Stimulated activated CD4-positive, alpha-beta T cell treated with anti-CD3 and anti-CD28 coated beads, TNF-alpha, amount 100 ng/mL, for 1 hour (primary cell): ENCODE measurements at regions not wholly inside any gene's neighbourhood (a gene's known extent, or its start where the extent isn't known, plus 50 kb on each side); places are given as distances from the start of the nearest gene placed in this dataset.

Source experiments
- DNase-seq, 3 donors: peaks; one replicate each; pipeline ENCODE4 v3.0.0-alpha.2; 2020; ENCODE audit warnings: low read depth in 3 of 3, low spot score in 1 of 3

- no peak for DNase-seq
Observed at GRCh38 chr6:6704103-6705060, 115.9 kb downstream of the LY86 start.

GRCh38 chr6:6705061-6705425 lies 116.5 kb downstream of the LY86 start:
- DNase-seq: no peak

DNA sequence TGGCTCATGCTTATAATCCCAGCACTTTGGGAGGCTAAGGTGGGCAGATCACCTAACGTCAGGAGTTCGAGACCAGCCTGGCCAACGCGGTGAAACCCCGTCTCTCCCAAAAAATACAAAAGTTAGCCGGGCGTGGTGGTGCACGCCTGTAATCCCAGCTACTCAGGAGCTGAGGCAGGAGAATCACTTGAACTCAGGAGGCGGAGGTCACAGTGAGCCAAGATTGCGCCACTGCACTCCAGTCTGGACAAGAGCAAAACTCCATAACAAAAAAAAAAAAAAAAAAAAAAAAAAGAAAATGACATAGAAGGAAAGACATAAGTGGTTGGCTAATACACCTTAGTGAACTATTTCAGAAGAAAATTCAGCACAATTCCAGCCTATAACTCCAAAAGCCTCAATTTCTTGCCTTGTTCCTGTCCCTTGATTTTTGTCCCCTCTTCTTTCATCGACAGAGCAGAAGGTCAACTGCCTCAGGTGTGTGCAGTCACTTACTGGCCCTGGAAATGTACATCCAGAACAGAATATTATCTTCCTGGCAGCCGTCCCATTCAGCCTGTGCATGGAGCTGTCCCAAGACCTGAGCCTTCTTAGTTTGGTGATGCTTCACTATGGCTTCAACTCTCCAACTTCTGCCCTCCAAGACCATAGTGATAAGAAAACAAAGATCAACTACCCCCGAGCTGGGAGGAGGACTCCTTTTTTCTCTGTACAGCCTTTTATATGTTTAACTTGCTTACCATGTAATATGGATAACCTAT lies 117.6 kb downstream of the LY86 start:
- DNase-seq: no peak

GRCh38 chr6:6707143-6707542 lies 118.6 kb downstream of the LY86 start:
- DNase-seq: no peak

DNA sequence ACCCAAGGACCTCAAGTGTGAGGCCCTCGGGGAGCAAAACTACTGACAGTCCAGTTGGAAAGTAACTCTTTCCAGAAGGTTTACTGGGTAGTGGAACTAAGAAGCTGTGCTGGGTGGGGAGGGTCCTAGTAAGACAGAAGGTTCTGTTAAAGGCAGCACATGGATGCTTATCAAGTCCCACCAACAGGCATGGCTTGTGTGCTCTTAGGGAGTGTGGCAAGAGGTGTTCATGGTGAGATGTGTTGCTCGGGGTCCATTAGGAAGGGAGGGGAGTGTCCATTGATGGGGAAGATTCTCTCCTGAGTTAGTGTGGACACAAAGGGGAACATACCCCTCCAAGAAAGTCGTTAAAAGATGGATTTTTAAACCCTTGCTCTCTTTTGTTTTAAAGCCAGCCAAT lies 120.6 kb downstream of the LY86 start:
- no peak for DNase-seq

- no peak for DNase-seq
Observed at GRCh38 chr6:6711031-6711785, 122.7 kb downstream of the LY86 start.

GRCh38 chr6:6711832-6712448 lies 123.4 kb downstream of the LY86 start:
- DNase-seq: no peak

DNA sequence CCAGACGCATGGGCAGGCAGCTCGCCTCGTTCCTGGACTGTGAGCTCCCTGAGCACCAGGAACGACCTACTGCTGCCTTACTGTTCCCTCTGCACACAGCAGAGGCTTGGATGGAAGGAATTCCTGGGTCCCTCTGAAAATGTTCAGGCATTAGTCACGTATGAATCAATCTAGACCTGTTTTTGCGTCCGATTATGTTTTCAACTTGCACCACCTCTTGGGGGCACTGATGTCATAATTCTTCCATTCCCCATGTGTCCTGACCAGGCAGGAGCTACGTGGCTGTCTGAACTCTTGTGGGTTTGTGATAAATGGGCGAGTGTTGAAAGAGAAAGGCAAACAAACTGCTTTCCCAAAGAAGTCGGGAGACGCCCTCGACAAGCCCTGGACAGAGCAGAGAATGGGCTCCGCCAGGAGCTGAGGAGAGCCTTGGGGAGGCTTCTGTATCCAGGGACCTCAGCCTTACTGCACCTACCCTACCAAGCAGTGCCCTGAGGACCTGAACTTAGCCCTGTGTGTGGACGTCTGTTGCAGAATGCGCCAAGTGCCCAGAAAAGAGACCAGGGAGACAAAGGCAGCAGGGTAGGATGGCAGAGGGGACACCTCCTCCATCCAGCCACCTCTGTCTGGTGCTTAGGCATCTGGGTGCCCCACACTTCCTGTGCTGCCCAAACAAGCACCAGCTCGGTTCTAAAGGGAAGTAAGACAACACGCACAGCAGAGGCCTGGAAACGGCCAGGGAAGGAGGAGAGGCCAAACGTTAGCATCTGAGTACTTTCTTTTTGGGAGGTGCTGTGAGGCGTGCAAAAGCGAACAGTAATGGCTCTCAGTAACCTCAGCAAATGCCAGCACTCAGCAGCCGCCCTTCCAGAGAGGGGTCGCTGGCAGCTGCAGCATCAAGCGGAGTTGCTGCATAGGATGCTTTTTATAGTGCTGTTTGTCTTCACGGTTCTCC lies 124.2 kb downstream of the LY86 start:
- no peak for DNase-seq

DNA sequence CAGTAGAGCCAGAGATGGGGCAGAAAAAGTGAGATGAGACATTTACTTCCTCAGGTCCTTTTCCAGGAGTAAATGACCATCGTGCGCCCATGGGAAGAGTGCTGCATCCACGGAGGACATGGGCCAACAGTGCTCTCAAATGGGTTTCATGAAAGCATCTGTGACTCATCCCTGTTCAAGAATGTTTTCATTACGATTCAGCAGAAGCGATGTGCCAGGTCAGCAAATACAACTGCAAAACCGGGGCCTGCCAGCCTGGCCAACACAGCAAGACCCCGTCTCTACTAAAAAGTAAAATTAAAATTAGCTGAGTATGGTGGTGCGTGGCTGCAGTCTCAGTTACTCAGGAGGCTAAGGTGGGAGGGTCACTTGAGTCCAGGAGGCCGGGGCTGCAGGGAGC lies 125.1 kb downstream of the LY86 start:
- DNase-seq: no peak

DNA sequence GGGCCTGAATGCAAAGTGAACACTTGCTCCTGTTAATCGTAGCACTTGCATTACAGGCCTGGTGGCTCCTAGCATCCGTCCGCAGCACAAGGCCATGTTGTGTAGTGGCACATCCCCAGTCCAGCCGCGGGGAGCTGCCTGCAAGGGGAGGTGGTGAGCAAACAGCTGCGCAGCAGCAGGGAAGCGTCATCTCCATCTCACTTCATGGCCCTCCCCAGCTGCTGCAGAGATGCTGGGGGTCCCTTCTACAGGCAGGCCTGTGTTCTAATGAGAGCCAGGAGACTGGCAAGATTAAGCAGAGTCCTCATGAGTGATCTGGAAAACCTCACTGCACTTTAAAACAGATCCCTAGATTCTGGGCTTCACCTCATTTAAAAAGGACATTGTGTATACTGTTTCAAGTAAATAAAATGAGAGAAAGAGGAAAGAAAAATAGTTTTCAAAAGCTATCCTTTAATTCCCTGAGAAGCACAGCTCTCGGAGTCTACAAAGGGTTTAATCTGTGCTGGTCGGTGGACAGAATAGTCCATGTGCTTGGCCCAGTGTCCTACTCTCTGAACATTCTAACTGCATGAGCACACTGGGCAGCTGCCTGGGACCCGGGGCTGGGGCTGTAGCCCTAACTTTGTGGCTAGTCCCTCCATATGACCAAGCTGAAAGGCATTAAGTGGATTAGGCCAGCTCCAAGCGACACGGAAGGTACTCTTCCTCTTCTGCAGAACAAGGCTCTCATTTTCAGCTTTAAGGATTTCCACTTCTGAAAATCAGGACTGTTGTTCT lies 125.8 kb downstream of the LY86 start:
- no peak for DNase-seq

DNA sequence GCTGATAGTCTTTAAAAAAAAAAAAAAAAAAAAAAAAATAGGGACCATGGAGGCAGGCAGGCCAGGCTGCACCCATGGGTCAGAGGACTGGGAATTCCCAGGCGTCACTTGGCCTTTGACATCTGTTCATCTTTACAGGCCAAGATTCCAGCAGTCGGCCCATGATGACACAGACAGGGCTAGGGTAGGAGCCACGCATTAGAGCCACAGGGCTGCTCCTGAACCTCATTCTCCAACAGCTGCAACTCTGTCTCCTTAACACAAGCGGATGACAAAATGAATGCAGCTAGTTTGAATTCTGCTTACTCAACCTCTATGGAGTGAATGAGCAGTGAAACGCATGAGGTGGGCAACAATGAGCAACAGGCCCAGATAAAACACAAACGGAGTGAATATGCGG lies 126.4 kb downstream of the LY86 start:
- DNase-seq: no peak

DNA sequence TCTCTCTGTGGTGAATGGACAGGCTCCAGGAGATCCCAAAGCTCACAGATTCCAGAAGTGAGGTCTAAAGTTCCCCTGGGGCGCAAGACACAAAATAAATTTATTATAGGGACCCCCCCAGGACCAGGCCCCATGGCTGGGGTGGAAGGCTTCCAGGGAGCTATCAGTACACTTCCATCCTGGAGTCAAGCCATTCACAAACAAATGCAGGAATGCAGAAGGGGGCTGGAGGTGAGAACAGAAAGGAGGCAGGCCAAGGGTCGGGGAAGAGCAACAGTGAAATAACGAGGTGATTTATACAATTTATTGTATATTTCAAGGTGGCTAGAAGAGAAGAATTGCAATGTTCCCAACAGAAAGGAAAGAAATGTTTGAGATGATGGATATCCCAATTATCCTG lies 126.9 kb downstream of the LY86 start:
- no peak for DNase-seq

DNA sequence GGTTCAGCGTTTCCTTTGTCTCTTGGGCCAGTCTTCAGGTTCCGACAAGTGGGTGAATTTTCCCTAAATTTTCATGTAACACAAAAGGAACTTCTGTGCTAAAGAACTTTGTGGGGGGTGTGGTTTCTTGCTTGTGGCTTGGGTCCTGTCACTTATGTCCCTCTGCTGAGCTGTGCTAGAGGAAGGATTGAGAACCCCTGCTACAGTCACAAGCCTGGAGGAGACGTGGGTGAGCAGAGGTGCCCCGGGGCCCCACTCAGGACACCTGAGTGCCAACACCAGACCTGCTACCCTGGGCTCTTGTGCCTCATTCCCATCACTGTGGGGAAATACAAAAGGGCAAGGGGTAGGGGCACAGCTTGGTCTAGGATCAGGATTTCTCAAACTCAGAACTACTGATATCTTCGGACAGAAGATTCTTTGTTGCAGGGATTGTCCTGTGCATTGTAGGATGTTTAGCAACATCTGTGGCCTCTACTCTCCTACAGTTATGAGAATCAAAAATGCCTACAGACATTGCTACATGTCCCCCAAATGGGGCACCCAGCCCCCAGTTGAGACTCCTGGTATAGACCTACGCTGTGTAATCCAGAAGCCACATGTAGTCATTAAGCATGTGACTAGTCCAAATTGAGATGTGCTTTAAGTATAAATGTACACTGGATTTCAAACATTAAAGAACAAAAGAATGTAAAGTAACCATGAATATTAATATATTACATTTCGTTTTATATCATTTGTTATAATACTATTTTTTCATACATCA lies 128.7 kb downstream of the LY86 start:
- no peak for DNase-seq

GRCh38 chr6:6717953-6718352 lies 129.4 kb downstream of the LY86 start:
- DNase-seq: no peak

DNA sequence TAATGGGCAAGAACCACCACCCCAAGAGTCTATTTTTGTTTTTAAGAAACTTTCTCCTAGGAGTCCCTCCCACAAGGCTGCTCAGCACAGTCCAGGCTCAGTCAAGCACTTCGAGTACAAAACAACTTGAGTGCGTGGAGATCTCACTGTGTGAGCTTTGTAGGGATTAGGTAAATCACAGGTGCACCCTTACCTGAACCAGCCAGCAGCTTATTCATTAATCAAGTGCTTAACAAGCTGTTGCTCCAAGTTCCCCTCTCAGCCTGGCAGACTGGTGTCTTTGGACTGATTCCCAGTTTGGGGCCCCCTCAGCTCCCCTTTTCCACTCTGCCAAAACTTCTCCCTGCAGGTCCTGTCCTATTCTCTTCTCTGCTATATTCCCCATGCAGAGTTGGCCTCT lies 133.1 kb downstream of the LY86 start:
- DNase-seq: no peak

GRCh38 chr6:6722195-6722594 lies 133.7 kb downstream of the LY86 start:
- DNase-seq: no peak

DNA sequence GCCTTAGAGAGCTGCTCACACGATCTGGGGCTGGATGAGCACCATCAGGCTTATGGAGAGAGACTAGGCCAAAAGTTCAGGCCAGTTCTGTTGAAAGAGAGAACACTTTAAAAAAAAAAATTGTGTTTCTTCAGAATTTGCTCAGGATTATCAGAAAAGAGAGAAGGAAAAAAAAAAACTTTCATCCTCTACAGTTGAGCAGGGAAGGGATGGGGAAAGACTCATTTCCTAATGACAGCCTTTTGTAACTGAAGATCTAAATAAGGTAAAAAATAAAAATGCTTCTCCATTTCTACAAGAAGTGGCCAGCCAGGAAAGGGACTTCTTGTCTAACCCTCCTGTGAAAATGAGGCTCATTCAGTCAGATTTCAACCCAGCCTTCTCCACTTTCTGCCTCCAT lies 134.8 kb downstream of the LY86 start:
- no peak for DNase-seq

DNA sequence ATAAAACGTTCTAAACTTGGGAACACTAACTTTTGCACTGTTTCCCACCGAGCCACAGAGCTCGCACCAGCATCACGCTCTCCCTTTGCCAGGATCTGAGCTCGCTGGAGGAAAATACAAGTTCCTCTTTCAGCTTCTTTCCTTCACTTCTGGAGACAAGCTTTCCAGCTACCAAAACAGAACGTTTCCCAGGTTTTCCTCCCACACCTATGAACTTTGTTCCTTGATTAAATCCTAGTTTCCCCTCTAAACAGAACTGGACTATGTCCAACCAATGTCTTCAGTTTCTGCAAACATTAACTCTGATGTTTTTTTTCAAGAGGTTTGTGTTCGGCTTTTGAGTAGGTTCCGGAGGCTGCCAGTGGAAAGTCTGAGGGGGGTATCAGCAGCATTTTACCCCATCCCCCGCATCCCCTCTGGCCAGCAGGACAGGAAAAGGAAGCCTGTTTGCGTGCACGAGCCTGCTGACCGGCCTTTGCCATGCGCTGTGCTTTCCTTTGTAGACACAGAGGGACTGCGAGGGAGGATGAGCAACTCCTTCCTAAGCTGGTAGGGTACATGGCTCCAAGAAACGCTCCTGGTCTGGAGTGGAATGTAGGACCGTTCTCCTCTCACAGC lies 135.5 kb downstream of the LY86 start:
- no peak for DNase-seq
